ENCODE measurements at regions not wholly inside any gene's neighbourhood (a gene's known extent, or its start where the extent isn't known, plus 50 kb on each side); places are given as distances from the start of the nearest gene placed in this dataset.
"Not testable (repeated sequence)": the region's sequence is repeated elsewhere in the genome, so short reads cannot be mapped to it uniquely, and the experiment has no call there.

DNA sequence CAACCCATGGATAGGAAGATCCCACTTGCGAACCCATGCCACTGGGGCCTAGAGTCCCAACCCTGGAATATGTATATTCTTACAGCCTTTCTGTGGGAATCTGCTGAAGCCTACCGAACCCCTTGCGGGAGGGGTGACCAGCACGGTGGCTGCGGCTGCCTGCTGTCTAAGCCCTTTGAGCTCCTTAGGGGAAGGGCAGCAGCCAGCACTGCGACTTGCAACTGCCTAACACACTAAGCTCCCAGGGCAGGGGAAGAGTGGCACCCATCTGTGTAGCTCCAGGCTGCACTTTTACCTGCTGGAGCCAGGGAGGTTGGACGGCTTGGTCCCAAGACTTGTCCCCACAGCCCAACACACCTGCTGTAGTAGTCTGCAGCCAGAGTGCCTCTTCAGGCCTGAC lies 1968.7 kb upstream of the FLRT2 start:
- no peak for DNase-seq

DNA sequence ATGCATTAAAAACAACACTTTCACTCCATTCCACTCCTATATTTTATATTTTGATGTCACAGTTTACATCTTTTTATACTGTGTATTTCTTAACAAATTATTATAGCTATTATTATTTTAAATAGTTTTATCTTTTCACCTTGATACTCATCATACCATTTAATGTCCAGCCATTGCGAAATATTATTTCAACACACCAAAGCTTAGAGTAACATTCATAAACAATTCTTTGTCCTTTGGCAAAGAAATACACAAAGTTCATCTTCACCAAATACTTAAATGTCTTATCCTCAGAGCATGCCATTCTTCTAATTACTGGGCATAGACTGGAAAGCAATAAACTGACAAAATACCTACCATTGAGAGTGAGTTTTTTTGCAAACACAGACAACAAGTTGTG lies 1963.4 kb upstream of the FLRT2 start:
- DNase-seq, result no peak

DNA sequence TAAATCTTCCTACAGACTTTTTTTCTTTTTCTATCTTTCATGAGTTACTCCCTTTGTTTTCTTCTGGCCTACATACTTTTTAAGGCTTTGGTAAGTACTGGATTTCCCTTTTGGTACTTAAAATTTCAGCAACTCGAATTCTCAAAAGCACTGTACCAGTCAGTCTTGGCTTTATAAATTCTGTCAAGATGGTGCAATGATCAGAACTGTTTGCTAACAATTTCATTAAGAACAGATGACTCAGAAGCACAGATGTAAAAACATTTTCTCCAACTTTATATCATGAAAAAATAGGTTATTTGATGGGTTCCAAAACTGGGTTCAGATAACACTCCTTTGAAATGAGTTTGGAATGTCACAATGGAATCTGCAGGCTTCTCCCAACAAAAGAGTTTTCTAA lies 1961.8 kb upstream of the FLRT2 start:
- DNase-seq, result no peak

DNA sequence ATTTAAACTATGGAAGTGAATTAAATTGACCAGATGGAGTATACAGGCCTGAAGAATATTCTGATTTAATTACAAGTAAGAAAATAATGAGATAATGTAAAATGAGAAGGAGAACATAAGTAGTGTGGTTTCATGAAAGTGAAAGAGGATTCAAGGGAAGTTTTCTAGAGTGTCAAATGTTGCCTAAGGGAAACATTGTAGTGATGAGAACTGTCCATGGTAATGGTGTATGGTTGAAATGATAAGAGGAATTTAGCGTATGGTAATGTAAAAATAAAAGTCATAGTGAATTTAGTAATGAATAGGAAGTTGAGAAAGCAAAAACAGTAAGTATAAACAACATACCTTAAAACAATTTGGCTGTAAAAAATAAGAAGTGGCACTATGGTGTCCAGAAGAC lies 1954.6 kb upstream of the FLRT2 start:
- no peak for DNase-seq

DNA sequence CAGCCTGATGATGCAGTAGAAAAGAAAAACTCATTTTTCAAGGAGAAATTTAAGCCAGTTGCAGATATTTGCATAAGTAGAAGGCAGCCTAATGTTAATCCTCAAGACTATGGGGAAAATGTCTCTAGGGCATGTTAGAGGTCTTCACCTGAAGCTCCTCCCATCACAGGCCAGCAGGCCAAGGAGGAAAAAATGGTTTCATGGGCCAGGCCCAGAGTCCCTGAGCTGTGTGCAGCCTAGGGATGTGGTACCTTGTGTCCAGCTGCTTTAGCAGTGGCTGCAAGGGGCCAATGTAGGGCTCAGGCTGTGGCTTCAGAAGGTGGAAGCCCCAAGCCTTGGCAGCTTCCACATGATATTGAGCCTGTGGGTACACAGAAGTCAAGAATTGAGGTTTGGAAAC lies 1946.7 kb upstream of the FLRT2 start:
- DNase-seq, result no peak

DNA sequence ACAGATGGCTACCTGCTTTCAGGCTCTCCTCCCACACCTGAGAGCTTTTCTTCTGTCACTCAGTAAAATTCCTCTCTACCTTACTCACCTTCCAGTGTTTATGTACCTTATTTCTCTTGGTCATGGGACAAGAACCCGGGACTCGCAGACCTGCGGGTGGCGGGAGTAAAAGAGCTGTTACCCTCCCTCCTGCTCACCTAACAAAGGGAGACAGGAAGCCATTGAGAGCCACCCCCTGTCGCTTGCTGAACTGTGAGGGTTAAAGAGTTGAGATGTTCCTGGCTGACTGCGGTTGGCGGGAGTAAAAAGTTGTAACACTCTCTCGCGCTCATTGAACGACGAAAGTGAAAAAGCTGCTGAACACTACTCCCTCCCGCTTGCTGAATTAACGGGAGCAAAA lies 1935.1 kb upstream of the FLRT2 start:
- DNase-seq, result no peak

DNA sequence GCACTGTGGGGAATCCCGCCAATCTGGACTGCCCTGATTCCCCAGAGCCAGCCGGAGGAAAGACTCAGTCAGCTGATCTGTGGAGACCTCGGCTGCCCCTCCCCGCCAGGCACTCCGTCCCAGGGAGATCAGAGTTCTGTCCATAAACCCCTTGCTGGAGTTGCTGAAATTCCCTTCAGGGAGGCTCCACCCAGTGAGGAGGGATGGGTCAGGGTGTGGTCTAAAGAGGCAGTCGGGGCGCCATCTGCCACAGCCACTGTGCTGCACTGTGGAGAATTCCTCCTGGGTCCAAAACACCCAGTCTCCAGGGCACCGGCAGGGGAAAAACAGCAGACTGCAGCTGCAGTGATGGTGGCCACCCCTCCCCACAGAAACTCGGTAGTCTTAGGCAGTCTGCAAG lies 1922.3 kb upstream of the FLRT2 start:
- DNase-seq, result no peak

DNA sequence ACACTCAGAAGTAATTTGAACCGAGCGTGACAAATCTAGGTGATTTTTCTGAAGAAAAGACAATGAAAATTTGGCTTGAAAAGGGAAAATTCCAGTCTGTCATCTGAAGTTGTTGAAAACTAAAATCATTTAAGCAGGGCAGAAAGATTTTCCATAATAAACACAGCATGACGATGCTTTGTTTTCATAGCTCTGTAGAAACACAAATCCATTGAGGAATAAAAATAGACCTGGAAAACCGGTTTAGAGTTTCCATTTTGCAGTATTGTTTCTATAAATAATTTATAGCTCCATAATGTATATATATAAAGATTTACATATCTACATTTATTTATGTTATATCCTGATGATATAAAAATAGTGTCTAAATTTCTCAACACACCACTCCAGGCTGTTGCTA lies 1918.5 kb upstream of the FLRT2 start:
- no peak for DNase-seq

DNA sequence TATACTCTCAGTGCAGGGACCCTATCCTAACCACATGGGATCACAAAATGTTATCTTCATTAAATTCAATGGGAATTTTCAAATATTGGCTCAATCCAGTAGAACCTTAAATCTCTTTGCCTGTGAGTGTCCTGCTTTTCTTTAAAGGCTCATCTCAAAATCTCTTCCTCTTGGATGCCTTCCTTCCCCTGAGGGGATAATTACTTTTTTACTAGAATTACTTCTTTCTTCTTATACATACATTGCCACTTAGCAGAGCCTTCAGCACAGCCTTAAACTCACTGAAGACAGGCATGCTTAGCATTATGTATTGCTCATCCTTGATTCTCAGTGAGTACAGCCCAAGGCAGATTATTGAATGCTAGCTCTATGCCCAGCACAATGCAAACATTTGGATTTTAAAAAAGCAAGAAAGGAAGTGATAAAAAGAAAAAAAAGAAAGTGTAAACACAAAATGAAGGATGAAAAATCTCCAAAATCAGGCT lies 1918.0 kb upstream of the FLRT2 start:
- DNase-seq, result no peak

DNA sequence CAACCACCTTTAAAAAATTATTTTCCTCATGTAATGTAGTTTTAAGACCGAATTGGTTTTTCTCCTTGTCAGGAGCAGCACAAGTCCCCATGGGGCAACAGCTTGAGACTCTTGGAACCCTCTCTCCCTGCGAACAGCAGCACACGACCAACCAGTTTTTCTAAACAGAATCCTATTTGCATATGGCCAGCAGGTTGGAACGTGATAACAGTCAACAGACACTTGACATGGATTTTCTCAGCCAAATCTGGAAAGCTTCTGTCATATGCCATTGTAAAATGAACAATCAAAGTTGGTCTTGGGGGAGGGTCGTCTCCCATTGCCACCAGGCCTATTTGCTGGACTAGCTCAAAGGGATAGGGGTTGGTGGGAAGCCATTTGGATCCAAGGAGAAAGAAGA lies 1915.0 kb upstream of the FLRT2 start:
- DNase-seq, result no peak

DNA sequence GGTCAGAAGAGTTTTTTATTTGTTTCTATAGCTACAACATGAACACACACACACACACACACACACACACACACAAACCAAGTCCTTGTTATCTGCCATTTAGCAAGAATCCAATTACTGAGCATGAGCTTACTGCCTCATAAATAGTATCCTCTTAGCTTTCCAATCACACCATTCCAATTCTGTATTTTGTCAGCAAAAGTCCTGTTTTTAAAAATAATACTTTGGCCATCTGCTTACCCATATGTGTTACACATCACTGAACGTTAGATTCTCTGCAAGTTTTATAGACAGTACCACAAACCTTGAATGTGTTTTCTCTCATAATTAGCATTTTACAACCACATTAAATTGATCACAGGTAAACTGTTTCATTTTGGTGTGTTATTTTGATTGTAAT lies 1905.4 kb upstream of the FLRT2 start:
- no peak for DNase-seq

DNA sequence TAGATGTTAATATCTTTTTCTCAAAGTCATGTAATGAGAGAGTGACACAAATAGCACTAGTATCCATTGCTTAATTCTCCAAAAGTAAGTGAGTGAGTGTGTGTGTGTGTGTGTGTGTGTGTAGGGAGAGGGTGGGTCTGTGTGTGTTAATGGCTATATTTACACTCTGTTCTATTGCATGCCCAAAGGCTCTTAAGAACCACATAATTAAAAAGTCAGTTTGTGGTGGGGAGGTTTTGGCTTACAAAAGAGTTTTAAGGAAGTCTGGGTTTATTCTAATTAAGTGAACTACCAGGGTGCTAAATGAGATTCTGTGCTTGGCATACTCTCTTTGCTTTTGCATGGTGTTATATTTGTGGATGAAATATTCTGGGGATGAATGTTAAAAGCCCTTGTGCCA lies 1897.6 kb upstream of the FLRT2 start:
- DNase-seq, result no peak

DNA sequence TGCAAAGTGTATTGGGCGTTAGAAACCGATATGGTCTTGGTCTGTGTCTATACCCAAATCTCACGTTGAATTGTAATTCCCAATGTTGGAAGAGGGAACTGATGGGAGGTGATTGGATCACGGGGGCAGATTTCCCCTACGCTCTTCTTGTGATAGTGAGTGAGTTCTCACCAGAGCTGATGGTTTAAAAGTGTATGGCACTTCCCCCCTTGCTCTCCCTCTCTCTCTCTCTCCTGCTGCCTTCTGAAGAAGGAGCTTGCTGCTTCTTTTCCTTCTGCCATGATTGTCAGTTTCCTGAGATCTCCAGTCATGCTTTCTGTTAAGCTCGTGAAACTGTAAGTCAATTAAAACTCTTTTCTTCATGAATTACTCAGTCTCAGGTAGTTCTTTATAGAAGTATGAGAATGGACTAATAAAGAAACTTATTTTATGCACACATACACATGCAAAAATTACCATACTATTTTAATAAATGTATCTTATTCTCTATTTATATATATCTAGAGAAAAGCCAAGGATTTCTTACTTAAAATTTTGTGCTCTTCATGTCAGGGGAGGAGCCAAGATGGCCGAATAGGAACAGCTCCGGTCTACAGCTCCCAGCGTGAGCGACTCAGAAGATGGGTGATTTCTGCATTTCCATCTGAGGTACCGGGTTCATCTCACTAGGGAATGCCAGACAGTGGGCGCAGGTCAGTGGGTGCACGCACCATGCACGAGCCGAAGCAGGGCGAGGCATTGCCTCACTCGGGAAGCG lies 1891.0 kb upstream of the FLRT2 start:
- no peak for DNase-seq

DNA sequence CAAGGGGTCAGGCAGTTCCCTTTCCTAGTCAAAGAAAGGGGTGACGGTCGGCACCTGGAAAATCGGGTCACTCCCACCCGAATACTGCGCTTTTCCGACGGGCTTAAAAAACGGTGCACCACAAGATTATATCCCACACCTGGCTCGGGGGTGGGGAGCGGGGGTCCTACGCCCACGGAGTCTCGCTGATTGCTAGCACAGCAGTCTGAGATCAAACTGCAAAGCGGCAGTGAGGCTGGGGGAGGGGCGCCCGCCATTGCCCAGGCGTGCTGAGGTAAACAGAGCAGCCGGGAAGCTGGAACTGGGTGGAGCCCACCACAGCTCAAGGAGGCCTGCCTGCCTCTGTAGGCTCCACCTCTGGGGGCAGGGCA lies 1890.5 kb upstream of the FLRT2 start:
- DNase-seq, result not testable (repeated sequence)

DNA sequence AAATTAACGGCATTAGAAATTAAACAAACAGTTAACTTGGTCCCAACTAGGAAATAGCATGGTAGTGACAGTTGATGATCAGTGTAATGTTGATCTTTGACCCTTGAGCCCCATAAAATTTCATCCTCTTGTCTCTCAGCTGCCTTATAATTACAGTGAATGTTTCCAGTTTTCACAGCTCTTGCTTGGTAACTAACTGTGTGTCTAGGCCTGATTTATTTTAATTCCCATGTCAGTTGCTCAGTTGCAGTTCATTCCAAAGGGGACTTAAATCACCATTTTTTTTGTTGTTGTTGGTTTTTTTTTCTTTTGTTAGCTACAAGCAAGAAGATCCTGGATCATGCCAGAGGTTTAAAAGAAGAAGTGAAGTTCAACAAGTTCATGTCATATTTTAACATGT lies 1883.7 kb upstream of the FLRT2 start:
- DNase-seq, result peak; percentile 33

DNA sequence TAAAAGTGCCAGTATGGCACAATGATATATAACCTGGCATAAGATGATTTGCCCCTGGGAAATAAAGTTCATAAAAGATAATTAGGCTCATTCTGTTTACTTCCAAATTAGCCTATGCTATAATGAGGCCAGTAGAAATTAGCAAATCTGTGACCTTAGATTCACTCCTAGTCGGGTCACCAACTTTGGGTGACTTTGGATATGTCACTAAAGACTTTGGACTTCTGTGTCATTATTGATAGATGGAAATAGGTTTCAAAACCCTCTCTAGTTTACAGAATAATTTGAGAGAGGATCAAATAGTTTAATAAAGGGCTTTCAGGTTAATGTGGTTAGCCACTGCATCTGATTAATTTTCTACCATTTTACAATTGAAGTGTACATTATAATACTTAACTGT lies 1869.3 kb upstream of the FLRT2 start:
- DNase-seq, result no peak

DNA sequence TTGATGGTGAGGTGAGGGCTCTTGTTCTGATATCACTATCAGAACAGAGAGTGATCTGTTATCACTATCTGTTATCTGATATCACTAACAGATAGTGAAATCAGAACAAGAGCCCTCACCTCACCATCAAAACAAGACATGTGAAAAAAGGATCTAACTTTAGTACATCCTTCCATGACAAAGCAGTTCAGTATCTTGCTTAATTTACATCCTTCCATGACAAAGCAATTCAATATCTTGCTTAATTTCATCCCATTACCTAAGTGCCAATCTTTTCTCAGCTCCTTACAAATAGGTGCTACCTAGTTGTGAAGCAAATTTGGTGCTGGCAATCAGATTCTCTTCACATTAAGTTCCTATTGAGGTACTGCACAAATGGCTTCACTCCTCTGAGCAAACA lies 1865.6 kb upstream of the FLRT2 start:
- no peak for DNase-seq

DNA sequence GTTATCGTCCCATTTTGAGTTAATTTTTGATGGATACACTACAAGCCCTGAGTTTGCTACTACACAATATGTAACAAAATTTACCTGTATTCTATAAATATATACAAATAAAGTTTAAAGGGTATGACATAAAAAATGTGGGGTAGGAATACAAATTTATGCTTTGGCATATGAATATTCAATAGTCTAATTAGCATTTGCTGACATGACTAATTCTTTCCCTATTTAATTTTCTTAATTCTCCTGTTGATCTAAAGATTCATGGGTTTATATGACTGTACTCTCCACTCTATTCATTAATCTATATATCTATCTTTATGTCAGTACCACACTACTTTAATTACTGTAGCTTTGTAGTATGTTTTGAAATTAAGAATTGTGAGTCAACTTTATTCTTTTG lies 1840.7 kb upstream of the FLRT2 start:
- DNase-seq, result no peak

DNA sequence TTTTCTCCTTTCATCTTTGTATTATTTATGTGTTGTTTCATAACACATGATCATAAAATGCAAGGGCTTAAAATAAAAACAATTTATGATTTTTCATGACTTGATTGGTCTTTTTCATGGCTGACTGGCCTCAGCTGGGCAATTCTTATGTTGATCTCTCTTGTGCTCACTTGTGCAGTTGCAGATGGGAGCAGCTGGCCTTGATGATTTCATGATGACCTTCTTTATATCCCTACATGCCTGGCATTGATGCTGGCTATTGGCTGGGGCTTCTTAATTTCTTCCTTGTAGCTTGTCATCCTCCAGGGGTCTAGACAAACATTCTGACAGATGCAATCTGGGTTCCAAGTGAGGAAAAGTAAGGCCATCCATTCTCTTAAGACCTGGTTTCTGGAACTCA lies 1832.8 kb upstream of the FLRT2 start:
- peak; percentile 59 for DNase-seq

DNA sequence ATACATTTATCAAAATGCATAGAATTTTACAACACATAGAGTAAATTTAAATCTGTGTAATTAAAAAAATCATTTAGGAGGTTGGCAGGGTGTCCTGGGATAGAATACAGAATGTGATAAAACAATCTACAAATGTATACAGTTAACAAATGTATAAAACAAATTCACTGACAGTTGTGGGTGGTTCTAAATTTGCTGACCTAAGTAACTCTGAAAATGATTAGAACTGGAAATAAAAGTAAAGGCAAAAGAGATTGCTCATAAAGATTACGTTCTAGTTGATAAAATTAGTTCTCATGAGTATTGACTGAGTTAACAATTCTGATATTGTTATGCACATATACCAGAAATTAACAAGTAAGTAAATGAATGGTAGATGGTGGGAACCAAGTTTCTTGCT lies 1827.3 kb upstream of the FLRT2 start:
- DNase-seq, result no peak

DNA sequence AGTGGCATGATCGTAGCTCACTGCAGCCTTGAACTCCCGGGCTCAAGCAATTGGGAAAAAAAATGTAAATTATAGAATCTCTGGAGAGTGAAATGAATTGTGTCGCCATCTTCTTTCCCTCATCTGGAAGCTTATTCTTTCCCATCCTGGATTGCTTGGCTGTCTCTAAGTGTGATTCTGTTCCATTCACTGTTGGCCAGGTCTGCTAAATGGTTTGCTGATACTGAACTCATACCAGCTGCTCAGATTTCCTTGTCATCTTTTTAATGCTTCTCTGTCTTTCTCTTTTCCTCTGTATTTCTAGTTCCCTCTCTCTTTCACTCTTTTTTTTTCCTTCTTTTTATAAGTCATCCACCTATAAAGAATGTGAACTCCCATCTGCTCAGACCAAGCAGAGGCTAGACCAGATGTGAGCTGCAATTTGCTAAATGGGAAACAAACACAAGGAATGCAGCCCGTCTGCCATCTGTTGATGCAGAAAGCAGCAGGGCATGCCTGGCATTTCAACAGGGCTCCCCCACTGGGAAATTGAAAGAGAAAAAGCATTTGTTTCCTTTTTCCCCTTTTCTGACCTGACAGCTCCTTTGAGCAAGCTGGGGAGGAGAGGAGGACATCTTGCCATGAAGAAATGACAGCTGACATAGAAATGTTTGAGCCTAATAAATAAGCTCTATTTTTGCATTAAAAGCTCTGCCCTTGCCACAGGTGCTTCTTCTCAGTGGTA lies 1823.6 kb upstream of the FLRT2 start:
- no peak for DNase-seq

DNA sequence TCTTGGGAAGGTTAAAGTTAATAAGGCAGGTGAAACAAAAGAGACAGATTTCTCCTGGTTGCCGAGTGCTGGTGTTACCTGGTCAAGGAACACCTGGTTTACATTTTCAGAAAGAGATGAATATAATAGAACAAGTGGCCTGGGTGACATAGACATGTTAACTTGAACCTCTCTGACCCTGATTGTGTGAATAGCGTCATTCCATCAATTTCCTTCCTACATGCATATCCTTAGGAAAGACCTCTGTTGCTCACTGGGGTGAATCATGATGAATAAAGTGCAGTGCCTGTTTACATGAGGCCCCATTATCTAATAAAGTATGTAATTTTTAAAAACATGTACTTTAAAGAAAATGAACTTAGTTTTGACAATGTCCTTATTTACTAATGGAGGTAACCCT lies 1822.9 kb upstream of the FLRT2 start:
- DNase-seq, result no peak

DNA sequence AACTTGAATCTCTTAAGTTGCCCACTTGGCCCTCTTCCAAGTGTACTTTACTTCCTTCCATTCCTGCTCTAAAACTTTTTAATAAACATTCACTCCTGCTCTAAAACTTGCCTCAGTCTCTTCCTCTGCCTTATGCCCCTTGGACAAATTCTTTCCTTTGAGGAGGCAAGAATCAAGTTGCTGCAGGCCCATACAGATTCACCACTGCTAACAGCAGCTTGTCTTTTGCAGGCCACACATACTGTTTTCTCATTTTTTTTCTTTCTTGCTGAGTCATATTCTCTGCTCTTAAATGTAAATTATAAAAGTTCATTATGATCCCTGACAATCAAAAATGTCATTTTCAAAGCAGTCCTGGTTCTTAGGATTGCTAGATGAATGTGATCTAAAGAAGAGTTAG lies 1820.8 kb upstream of the FLRT2 start:
- no peak for DNase-seq

DNA sequence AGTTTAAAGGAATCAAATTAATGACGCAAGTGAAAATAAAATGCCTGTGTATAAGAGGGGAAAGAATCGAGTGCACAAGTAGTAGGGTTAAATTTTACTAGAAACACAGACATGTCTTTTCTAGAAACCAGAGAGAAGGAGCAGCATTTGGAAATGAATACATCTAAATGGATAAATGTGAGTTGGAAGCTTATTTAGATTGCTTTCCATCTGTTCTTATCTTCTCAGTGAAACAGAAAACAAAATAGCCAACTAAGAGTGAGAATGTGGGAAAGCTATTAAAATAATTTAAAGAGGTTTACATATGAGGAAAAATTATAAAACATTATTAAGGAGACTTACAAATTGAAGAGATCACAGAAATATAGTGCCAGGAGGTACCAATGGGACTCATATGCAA lies 1818.9 kb upstream of the FLRT2 start:
- no peak for DNase-seq

All from renal pelvis (tissue), 1 donor.